ENCODE measurements at regions not wholly inside any gene's neighbourhood (a gene's known extent, or its start where the extent isn't known, plus 50 kb on each side); places are given as distances from the start of the nearest gene placed in this dataset.

DNA sequence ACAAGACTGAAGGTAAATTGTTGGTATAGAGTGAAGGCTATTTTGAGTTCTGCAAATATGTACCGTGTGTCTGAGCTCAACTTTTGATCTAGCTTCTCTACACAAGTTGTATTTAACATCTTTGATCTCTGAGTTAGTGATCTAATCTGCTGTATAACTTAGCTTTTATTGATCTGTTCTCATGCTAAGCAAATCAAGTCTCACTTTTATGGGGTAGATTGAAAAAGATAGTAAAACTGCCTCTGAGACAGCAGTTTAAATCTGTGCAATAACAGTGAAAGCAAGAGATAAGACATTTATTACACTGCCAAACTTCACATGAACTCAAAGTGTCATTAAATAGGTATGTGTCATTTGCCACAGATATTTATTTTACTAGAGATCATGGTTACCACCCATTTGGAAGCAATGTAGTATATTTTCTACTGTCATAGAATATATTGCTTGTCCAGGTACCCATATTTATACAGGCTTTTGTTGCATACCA, 477.3 kb downstream of the ISL1 start:
- TF ChIP-seq CSDC2 (CRISPR knock-in tag; IDR thresholded peaks at IDR 0.05) (no peak), SNAI2 (CRISPR knock-in tag; IDR thresholded peaks at IDR 0.05) (no peak), ARNTL (CRISPR knock-in tag; IDR thresholded peaks at IDR 0.05; ENCODE audit: borderline replicate concordance, low read depth) (no peak), ZNF565 (CRISPR knock-in tag; conservative IDR thresholded peaks at IDR 0.05; ENCODE audit: low read depth) (no peak), ZFP30 (CRISPR knock-in tag; IDR thresholded peaks at IDR 0.05) (no peak), PPARA (CRISPR knock-in tag; IDR thresholded peaks at IDR 0.05; ENCODE audit: borderline replicate concordance) (no peak), OSR1 (CRISPR knock-in tag; IDR thresholded peaks at IDR 0.05) (no peak), ZC3H10 (CRISPR knock-in tag; IDR thresholded peaks at IDR 0.05) (no peak), GLIS3 (CRISPR knock-in tag; IDR thresholded peaks at IDR 0.05) (no peak)
- TF ChIP-seq, protein P1, sequence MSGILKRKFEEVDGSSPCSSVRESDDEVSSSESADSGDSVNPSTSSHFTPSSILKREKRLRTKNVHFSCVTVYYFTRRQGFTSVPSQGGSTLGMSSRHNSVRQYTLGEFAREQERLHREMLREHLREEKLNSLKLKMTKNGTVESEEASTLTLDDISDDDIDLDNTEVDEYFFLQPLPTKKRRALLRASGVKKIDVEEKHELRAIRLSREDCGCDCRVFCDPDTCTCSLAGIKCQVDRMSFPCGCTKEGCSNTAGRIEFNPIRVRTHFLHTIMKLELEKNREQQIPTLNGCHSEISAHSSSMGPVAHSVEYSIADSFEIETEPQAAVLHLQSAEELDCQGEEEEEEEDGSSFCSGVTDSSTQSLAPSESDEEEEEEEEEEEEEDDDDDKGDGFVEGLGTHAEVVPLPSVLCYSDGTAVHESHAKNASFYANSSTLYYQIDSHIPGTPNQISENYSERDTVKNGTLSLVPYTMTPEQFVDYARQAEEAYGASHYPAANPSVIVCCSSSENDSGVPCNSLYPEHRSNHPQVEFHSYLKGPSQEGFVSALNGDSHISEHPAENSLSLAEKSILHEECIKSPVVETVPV (CRISPR knock-in tag; IDR thresholded peaks at IDR 0.05), result no peak
- TF ChIP-seq, protein P2, sequence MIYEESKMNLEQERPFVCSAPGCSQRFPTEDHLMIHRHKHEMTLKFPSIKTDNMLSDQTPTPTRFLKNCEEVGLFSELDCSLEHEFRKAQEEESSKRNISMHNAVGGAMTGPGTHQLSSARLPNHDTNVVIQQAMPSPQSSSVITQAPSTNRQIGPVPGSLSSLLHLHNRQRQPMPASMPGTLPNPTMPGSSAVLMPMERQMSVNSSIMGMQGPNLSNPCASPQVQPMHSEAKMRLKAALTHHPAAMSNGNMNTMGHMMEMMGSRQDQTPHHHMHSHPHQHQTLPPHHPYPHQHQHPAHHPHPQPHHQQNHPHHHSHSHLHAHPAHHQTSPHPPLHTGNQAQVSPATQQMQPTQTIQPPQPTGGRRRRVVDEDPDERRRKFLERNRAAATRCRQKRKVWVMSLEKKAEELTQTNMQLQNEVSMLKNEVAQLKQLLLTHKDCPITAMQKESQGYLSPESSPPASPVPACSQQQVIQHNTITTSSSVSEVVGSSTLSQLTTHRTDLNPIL (CRISPR knock-in tag; IDR thresholded peaks at IDR 0.05; ENCODE audit: low read depth), result no peak
- ATAC-seq, result no peak

GRCh38 chr5:51872144-51872543, 488.9 kb downstream of the ISL1 start:
- no peak for TF ChIP-seq CSDC2 (CRISPR knock-in tag; IDR thresholded peaks at IDR 0.05)
- no peak for TF ChIP-seq ARNTL (CRISPR knock-in tag; IDR thresholded peaks at IDR 0.05; ENCODE audit: borderline replicate concordance, low read depth)
- TF ChIP-seq ZNF565 (CRISPR knock-in tag; conservative IDR thresholded peaks at IDR 0.05; ENCODE audit: low read depth), result no peak
- no peak for TF ChIP-seq PATZ1 (CRISPR knock-in tag; IDR thresholded peaks at IDR 0.05; ENCODE audit: borderline replicate concordance)
- no peak for ATAC-seq

- TF ChIP-seq SNAI2 (CRISPR knock-in tag; IDR thresholded peaks at IDR 0.05), result no peak
- no peak for TF ChIP-seq ARNTL (CRISPR knock-in tag; IDR thresholded peaks at IDR 0.05; ENCODE audit: borderline replicate concordance, low read depth)
- TF ChIP-seq CSDC2 (CRISPR knock-in tag; IDR thresholded peaks at IDR 0.05), result no peak
- TF ChIP-seq RARB (CRISPR knock-in tag; IDR thresholded peaks at IDR 0.05), result no peak
- TF ChIP-seq TCF4 (CRISPR knock-in tag; IDR thresholded peaks at IDR 0.05; ENCODE audit: borderline replicate concordance), result no peak
- TF ChIP-seq, protein P3, sequence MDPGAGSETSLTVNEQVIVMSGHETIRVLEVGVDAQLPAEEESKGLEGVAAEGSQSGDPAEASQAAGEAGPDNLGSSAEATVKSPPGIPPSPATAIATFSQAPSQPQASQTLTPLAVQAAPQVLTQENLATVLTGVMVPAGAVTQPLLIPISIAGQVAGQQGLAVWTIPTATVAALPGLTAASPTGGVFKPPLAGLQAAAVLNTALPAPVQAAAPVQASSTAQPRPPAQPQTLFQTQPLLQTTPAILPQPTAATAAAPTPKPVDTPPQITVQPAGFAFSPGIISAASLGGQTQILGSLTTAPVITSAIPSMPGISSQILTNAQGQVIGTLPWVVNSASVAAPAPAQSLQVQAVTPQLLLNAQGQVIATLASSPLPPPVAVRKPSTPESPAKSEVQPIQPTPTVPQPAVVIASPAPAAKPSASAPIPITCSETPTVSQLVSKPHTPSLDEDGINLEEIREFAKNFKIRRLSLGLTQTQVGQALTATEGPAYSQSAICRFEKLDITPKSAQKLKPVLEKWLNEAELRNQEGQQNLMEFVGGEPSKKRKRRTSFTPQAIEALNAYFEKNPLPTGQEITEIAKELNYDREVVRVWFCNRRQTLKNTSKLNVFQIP (CRISPR knock-in tag; IDR thresholded peaks at IDR 0.05; ENCODE audit: borderline replicate concordance, low read depth), result no peak
- TF ChIP-seq PPARA (CRISPR knock-in tag; IDR thresholded peaks at IDR 0.05; ENCODE audit: borderline replicate concordance), result no peak
- TF ChIP-seq PATZ1 (CRISPR knock-in tag; IDR thresholded peaks at IDR 0.05; ENCODE audit: borderline replicate concordance), result no peak
- no peak for TF ChIP-seq ZNF565 (CRISPR knock-in tag; conservative IDR thresholded peaks at IDR 0.05; ENCODE audit: low read depth)
- TF ChIP-seq GLIS3 (CRISPR knock-in tag; IDR thresholded peaks at IDR 0.05), result no peak
- no peak for TF ChIP-seq TOX (CRISPR knock-in tag; IDR thresholded peaks at IDR 0.05; ENCODE audit: borderline replicate concordance)
- no peak for TF ChIP-seq ZC3H10 (CRISPR knock-in tag; IDR thresholded peaks at IDR 0.05)
- TF ChIP-seq, protein P4, sequence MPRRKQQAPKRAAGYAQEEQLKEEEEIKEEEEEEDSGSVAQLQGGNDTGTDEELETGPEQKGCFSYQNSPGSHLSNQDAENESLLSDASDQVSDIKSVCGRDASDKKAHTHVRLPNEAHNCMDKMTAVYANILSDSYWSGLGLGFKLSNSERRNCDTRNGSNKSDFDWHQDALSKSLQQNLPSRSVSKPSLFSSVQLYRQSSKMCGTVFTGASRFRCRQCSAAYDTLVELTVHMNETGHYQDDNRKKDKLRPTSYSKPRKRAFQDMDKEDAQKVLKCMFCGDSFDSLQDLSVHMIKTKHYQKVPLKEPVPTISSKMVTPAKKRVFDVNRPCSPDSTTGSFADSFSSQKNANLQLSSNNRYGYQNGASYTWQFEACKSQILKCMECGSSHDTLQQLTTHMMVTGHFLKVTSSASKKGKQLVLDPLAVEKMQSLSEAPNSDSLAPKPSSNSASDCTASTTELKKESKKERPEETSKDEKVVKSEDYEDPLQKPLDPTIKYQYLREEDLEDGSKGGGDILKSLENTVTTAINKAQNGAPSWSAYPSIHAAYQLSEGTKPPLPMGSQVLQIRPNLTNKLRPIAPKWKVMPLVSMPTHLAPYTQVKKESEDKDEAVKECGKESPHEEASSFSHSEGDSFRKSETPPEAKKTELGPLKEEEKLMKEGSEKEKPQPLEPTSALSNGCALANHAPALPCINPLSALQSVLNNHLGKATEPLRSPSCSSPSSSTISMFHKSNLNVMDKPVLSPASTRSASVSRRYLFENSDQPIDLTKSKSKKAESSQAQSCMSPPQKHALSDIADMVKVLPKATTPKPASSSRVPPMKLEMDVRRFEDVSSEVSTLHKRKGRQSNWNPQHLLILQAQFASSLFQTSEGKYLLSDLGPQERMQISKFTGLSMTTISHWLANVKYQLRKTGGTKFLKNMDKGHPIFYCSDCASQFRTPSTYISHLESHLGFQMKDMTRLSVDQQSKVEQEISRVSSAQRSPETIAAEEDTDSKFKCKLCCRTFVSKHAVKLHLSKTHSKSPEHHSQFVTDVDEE (CRISPR knock-in tag; IDR thresholded peaks at IDR 0.05), result no peak
- no peak for TF ChIP-seq ISL1 (CRISPR knock-in tag; IDR thresholded peaks at IDR 0.05)
- TF ChIP-seq, protein P1 (CRISPR knock-in tag; IDR thresholded peaks at IDR 0.05), result no peak
- no peak for TF ChIP-seq OSR1 (CRISPR knock-in tag; IDR thresholded peaks at IDR 0.05)
- TF ChIP-seq ESRRG (CRISPR knock-in tag; IDR thresholded peaks at IDR 0.05), result no peak
- ATAC-seq, result no peak
Measured at GRCh38 chr5:51881901-51882300, 498.7 kb downstream of the ISL1 start.
